Osteocyte (in vitro differentiated cells): ENCODE measurements at regions not wholly inside any gene's neighbourhood (a gene's known extent, or its start where the extent isn't known, plus 50 kb on each side); places are given as distances from the start of the nearest gene placed in this dataset.
A peak's percentile ranks its signal among the peaks of the same experiment; 100 is the strongest.

Experiments used
- DNase-seq: peaks from one replicate; pipeline ENCODE4 v3.0.0; 2021; ENCODE audit warnings: mixed read lengths; ENCODE audit not compliant: unreplicated experiment; ENCODE audit errors: extremely low spot score
- H3K27ac Mint-ChIP-seq: one replicate; pipeline ENCODE4 v1.8.0; 2021; ENCODE audit warnings: mild to moderate bottlenecking, mixed read lengths; ENCODE audit not compliant: unreplicated experiment
- H3K27me3 Mint-ChIP-seq: one replicate; pipeline ENCODE4 v1.8.0; 2021; ENCODE audit warnings: mixed read lengths; ENCODE audit not compliant: unreplicated experiment
- H3K36me3 Mint-ChIP-seq: one replicate; pipeline ENCODE4 v1.8.0; 2021; ENCODE audit warnings: mixed read lengths; ENCODE audit not compliant: unreplicated experiment
- H3K4me1 Mint-ChIP-seq: one replicate; pipeline ENCODE4 v1.8.0; 2021; ENCODE audit warnings: mixed read lengths; ENCODE audit not compliant: unreplicated experiment
- H3K4me3 Mint-ChIP-seq: one replicate; pipeline ENCODE4 v1.8.0; 2021; ENCODE audit warnings: mild to moderate bottlenecking, moderate library complexity, mixed read lengths; ENCODE audit not compliant: unreplicated experiment
- H3K9me3 Mint-ChIP-seq: one replicate; pipeline ENCODE4 v1.8.0; 2021; ENCODE audit warnings: mixed read lengths; ENCODE audit not compliant: unreplicated experiment
- TF ChIP-seq, protein P1 (sequence below): fragments of 200-600 bp; sonication (generic); IDR thresholded peaks from 2 replicates; pipeline ENCODE4 v1.5.0; 2021; ENCODE audit warnings: antibody characterized with exemption, mild to moderate bottlenecking, moderate library complexity

DNA sequence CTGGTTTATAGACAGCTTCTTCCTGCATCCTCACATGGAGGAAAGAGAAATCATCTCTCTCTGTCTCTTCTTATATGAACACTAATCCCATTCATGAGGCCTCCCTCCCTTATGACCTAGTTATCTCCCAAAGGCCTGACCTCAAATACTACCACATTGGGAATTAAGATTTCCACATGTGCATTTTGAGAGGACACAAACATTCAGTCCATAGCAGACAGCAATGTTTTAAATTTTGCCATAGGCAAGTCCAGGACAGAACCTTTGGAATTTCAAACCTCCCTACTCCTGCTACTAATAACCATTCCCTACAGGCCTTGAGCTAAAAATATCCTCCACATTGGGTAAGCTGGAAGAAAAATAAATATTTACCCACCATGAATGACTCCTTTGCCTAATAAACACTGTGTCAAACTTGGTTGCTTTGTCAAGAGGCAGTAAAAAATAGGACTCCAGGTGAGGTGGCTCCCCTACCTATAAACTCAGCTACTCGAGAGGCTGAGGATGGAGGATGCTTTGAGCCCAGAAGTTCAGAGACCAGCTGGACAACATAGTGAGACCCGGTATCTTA lies 113.7 kb downstream of the ZNF281 start:
- no peak for DNase-seq
- Mint-ChIP-seq H3K4me3 (no peak overlapping the region), H3K27ac (peak overlapping the region; percentile 50), H3K27me3 (peaks cover 13% of the 10 kb centered on the region), H3K36me3 (no peaks in the 10 kb centered on the region), H3K9me3 (no peaks in the 10 kb centered on the region), H3K4me1 (peaks cover 11% of the 10 kb centered on the region)
- TF ChIP-seq, protein P1, sequence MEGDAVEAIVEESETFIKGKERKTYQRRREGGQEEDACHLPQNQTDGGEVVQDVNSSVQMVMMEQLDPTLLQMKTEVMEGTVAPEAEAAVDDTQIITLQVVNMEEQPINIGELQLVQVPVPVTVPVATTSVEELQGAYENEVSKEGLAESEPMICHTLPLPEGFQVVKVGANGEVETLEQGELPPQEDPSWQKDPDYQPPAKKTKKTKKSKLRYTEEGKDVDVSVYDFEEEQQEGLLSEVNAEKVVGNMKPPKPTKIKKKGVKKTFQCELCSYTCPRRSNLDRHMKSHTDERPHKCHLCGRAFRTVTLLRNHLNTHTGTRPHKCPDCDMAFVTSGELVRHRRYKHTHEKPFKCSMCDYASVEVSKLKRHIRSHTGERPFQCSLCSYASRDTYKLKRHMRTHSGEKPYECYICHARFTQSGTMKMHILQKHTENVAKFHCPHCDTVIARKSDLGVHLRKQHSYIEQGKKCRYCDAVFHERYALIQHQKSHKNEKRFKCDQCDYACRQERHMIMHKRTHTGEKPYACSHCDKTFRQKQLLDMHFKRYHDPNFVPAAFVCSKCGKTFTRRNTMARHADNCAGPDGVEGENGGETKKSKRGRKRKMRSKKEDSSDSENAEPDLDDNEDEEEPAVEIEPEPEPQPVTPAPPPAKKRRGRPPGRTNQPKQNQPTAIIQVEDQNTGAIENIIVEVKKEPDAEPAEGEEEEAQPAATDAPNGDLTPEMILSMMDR, result no peak

DNA sequence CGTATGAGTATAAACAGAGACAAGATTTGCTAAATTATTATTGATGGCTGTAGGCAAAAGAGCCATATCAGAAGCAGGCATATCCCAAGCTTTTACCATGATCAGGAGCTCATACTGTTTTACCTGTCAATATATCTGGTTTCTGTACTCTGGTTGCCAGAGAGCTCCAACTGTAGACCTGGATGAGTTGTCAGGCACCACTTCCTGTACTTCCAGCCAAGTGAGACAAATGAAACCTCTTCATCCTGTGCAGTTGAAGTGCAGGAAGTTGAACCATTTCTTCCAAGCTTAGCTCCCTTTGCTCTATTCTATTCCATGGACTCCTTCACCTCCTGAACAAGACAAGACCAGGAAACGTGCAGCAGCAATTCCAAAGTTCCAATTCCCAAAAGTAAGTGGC lies 115.6 kb downstream of the ZNF281 start:
- peaks cover 11% of the 10 kb centered on the region for H3K4me1 Mint-ChIP-seq
- H3K27ac Mint-ChIP-seq, result no peak overlapping the region
- no peaks in the 10 kb centered on the region for H3K36me3 Mint-ChIP-seq
- DNase-seq, result no peak
- no peak overlapping the region for H3K4me3 Mint-ChIP-seq
- TF ChIP-seq, protein P1, result no peak
- no peaks in the 10 kb centered on the region for H3K9me3 Mint-ChIP-seq
- H3K27me3 Mint-ChIP-seq, result peaks cover 4% of the 10 kb centered on the region

DNA sequence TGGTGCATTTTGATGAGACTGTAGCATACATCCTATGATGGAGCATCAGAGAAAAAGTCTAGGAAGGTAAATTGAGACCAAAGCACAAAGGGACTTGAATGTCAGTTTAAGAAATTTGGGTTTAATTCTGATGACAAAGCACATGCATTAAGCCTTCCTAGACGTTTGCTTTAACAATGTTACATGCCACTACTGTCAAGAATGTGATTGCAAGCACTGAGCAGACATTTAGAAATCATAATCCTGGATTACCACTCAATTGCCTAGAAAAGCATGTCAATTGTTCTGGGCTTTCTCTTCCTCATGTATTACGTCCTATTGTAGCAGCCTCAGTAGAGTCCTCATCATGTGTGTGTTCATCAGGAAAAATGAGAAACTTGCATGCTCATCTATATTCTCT lies 117.1 kb downstream of the ZNF281 start:
- Mint-ChIP-seq H3K27ac (no peak overlapping the region), H3K4me1 (peaks cover 11% of the 10 kb centered on the region)

DNA sequence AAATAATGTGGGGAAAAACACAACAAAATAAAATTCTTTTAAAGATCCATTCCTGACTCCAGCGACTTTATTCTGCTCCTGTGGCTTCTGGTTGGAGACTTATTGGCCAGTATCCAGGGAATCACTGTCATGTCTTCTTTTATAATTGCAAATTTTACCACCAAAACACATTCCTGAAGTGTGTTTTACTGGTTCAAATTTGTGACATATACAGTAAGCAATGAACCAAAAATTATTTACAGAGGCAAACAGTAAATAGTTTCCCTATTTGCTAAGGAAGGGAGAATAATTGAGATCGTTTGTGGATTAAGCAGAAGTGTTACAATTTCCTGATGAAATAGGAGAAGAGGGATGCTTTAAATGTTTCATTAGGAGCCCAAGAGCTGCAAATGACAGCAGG lies 118.7 kb downstream of the ZNF281 start:
- Mint-ChIP-seq H3K4me3 (no peak overlapping the region), H3K4me1 (peaks cover 7% of the 10 kb centered on the region), H3K27ac (no peak overlapping the region), H3K36me3 (no peaks in the 10 kb centered on the region), H3K9me3 (no peaks in the 10 kb centered on the region), H3K27me3 (peaks cover 4% of the 10 kb centered on the region)
- TF ChIP-seq, protein P1, result no peak
- no peak for DNase-seq

More for the DNA sequence above, 117.1 kb downstream of the ZNF281 start:
- DNase-seq, result no peak
- no peak overlapping the region for H3K4me3 Mint-ChIP-seq
- H3K9me3 Mint-ChIP-seq, result no peaks in the 10 kb centered on the region
- TF ChIP-seq, protein P1, result no peak
- H3K36me3 Mint-ChIP-seq, result no peaks in the 10 kb centered on the region
- H3K27me3 Mint-ChIP-seq, result peaks cover 4% of the 10 kb centered on the region

DNA sequence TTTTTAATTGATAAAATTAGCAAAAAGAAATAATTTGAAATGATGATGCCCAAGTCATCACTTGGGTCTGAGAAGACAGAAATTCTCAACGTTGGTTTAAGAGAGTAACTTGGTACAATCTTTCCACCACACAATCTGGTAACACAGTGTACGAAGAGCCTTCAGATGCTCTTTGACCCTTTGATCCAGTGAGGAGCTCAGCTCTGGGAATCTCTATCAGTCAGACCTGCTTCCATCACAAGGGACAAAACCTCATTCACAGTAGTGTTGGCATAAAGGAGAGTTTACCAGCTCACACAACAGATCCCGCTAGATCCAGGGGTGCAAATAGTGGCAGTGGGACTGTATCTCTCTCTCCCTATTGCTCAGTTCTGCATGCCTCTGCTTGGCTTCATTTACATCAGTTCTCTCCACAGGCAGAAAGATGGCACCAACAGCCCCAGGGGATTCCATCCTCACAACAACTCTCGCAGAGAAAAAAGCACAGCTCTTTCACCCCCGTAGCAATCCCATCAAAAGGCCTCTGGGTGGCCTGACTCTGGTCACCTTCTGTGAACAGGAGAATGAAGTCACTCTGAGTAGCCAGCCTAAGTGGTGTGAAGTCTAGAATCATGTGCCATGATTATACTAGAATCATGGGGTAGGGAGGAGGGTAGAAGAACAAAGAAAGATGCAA lies 119.7 kb downstream of the ZNF281 start:
- Mint-ChIP-seq H3K9me3 (no peaks in the 10 kb centered on the region), H3K4me3 (no peak overlapping the region), H3K27me3 (peaks cover 4% of the 10 kb centered on the region), H3K36me3 (no peaks in the 10 kb centered on the region), H3K27ac (no peak overlapping the region), H3K4me1 (peaks cover 2% of the 10 kb centered on the region)
- TF ChIP-seq, protein P1, result no peak
- no peak for DNase-seq
